Keratinocyte (primary cell): ENCODE measurements at regions not wholly inside any gene's neighbourhood (a gene's known extent, or its start where the extent isn't known, plus 50 kb on each side); places are given as distances from the start of the nearest gene placed in this dataset.

Experiments used
- DNase-seq: peaks from one replicate; pipeline ENCODE4 v3.0.0-alpha.2; 2011; ENCODE audit warnings: low read depth, missing footprints, low spot score
- FAIRE-seq: peaks from 2 replicates; lab custom pipeline; 2011; peaks lifted over from hg19 to GRCh38; lab: Jason Lieb, UNC
- H2AFZ ChIP-seq: 2 replicates; pipeline ENCODE4 v1.6.0; 2012; ENCODE audit warnings: low read length, control low read depth, inconsistent platforms; ENCODE audit not compliant: control insufficient read depth
- H3K27ac ChIP-seq: 2 replicates; pipeline ENCODE4 v1.5.1; 2011; ENCODE audit warnings: low read length; ENCODE audit not compliant: control insufficient read depth, insufficient read depth
- H3K27me3 ChIP-seq: 3 replicates; pipeline ENCODE4 v1.6.0; 2011; ENCODE audit warnings: low read length; ENCODE audit not compliant: control insufficient read depth, insufficient read depth; ENCODE audit errors: extremely low read depth
- H3K36me3 ChIP-seq, 2 experiments: 2 replicates in 1 of 2; 3 replicates in 1 of 2; pipeline ENCODE4 v1.5.1; 2011; ENCODE audit warnings: low read length in 2 of 2, mild to moderate bottlenecking in 1 of 2; ENCODE audit not compliant: control insufficient read depth in 2 of 2, insufficient read depth in 2 of 2; ENCODE audit errors: extremely low read depth in 1 of 2
- H3K4me1 ChIP-seq: 3 replicates; pipeline ENCODE4 v1.5.1; 2011; ENCODE audit warnings: low read length; ENCODE audit not compliant: control insufficient read depth, insufficient read depth; ENCODE audit errors: extremely low read depth
- H3K4me2 ChIP-seq: 3 replicates; pipeline ENCODE4 v1.6.0; 2011; ENCODE audit warnings: low read depth, low read length; ENCODE audit not compliant: control insufficient read depth, insufficient read depth; ENCODE audit errors: extremely low read depth
- H3K4me3 ChIP-seq, 3 experiments: fragments of 200-600 bp in 1 of 3; sonication (generic) in 1 of 3; 2 replicates in 2 of 3; 3 replicates in 1 of 3; pipeline ENCODE4 v1.5.1; 2011 to 2016; ENCODE audit warnings: low read length in 3 of 3, mild to moderate bottlenecking in 3 of 3, control low read depth in 2 of 3, inconsistent platforms in 1 of 3, low read depth in 1 of 3, mixed read lengths in 1 of 3, mixed run types in 1 of 3, moderate library complexity in 1 of 3; ENCODE audit not compliant: control insufficient read depth in 2 of 3, insufficient read depth in 2 of 3; ENCODE audit errors: extremely low read depth in 1 of 3
- H3K79me2 ChIP-seq: 2 replicates; pipeline ENCODE4 v1.6.0; 2012; ENCODE audit warnings: low read length; ENCODE audit not compliant: control insufficient read depth, insufficient read depth
- H3K9ac ChIP-seq: 3 replicates; pipeline ENCODE4 v1.6.0; 2011; ENCODE audit warnings: low read length; ENCODE audit not compliant: control insufficient read depth, insufficient read depth; ENCODE audit errors: extremely low read depth
- H3K9me1 ChIP-seq: 3 replicates; pipeline ENCODE4 v1.6.0; 2011; ENCODE audit warnings: low read length; ENCODE audit not compliant: control insufficient read depth, insufficient read depth; ENCODE audit errors: extremely low read depth
- H3K9me3 ChIP-seq: 2 replicates; pipeline ENCODE4 v1.5.1; 2012; ENCODE audit warnings: low read depth, low read length; ENCODE audit not compliant: control insufficient read depth
- H4K20me1 ChIP-seq: 3 replicates; pipeline ENCODE4 v1.6.0; 2011; ENCODE audit warnings: low read length; ENCODE audit not compliant: control insufficient read depth, insufficient read depth; ENCODE audit errors: extremely low read depth
- CTCF ChIP-seq, 3 experiments: IDR thresholded peaks in 1 of 3; conservative IDR thresholded peaks in 1 of 3; optimal IDR thresholded peaks in 1 of 3; 2 replicates in 2 of 3; 3 replicates in 1 of 3; pipeline versions ENCODE3 to v1.5.1; 2011; ENCODE audit warnings: low read length in 3 of 3, mild to moderate bottlenecking in 3 of 3, moderate library complexity in 2 of 3, control low read depth in 1 of 3, inconsistent platforms in 1 of 3; ENCODE audit not compliant: insufficient read depth in 2 of 3; ENCODE audit errors: extremely low read depth in 1 of 3
- EZH2 ChIP-seq: IDR thresholded peaks from one replicate; pipeline ENCODE4 v1.6.1; 2012; ENCODE audit warnings: inconsistent platforms, mild to moderate bottlenecking, low read length, moderate library complexity
- dilution Hi-C: fragments of 300-500 bp; cut with MboI; formaldehyde crosslinking; loops from one replicate; pipeline ENCODE4 v1.7.0; 2020; ENCODE audit warnings: low sequenced_read_pairs; ENCODE audit not compliant: extremely low pct_ligation_motif_present

GRCh38 chr16:86965840-86966550 lies 351.2 kb downstream of the C16orf95 start:
- no peaks in the 10 kb centered on the region for H3K9me1 ChIP-seq
- H4K20me1 ChIP-seq: no peaks in the 10 kb centered on the region
- no peaks in the 10 kb centered on the region for H3K4me1 ChIP-seq
- no peaks in the 10 kb centered on the region for H3K36me3 ChIP-seq
- no peak overlapping the region for H3K9ac ChIP-seq
- H3K27me3 ChIP-seq: peaks cover 8% of the 10 kb centered on the region
- FAIRE-seq: peak; percentile 20
- no peak overlapping the region for H2AFZ ChIP-seq
- no peak overlapping the region for H3K27ac ChIP-seq
- dilution Hi-C loops: no loop called here
- no peaks in the 10 kb centered on the region for H3K9me3 ChIP-seq
- no peaks in the 10 kb centered on the region for H3K79me2 ChIP-seq
- H3K4me3 ChIP-seq: no peak overlapping the region
- no peak for DNase-seq
- TF ChIP-seq EZH2: no peak
- no peak for TF ChIP-seq CTCF (optimal IDR thresholded peaks at IDR 0.05 in 1 of 3, IDR thresholded peaks at IDR 0.05 in 1 of 3, conservative IDR thresholded peaks at IDR 0.05 in 1 of 3; ENCODE audit: extremely low read depth in 1 of 3, insufficient read depth in 2 of 3, low read length in 3 of 3)
- no peak overlapping the region for H3K4me2 ChIP-seq

- H3K9ac ChIP-seq: no peak overlapping the region
- H3K27me3 ChIP-seq: peaks cover 1% of the 10 kb centered on the region
These were observed 350.4 kb downstream of the C16orf95 start for GRCh38 chr16:86966777-86967176.

More at GRCh38 chr16:86966777-86967176, 350.4 kb downstream of the C16orf95 start:
- Histone ChIP-seq H3K4me1 (no peaks in the 10 kb centered on the region), H3K36me3 (no peaks in the 10 kb centered on the region), H3K27ac (no peak overlapping the region), H3K9me3 (no peaks in the 10 kb centered on the region), H2AFZ (no peak overlapping the region), H4K20me1 (no peaks in the 10 kb centered on the region), H3K4me2 (no peak overlapping the region), H3K79me2 (no peaks in the 10 kb centered on the region), H3K9me1 (no peaks in the 10 kb centered on the region), H3K4me3 (no peak overlapping the region)
- no peak for DNase-seq
- no peak for FAIRE-seq
- TF ChIP-seq EZH2 (no peak), CTCF (optimal IDR thresholded peaks at IDR 0.05 in 1 of 3, IDR thresholded peaks at IDR 0.05 in 1 of 3, conservative IDR thresholded peaks at IDR 0.05 in 1 of 3; ENCODE audit: extremely low read depth in 1 of 3, insufficient read depth in 2 of 3, low read length in 3 of 3) (no peak)
- dilution Hi-C loops: no loop called here
